K562 (cell line): ENCODE measurements at regions not wholly inside any gene's neighbourhood (a gene's known extent, or its start where the extent isn't known, plus 50 kb on each side); places are given as distances from the start of the nearest gene placed in this dataset.

Experiments
- CBFA2T2 ChIP-seq: fragments of 450-650 bp; conservative IDR thresholded peaks from 2 replicates; pipeline ENCODE4 v1.6.1; 2017; ENCODE audit warnings: mild to moderate bottlenecking
- CEBPG ChIP-seq, 3 experiments: fragments of 200-800 bp in 1 of 3; sonication (Bioruptor generic) in 1 of 3; sonication (generic) in 1 of 3; formaldehyde crosslinking in 1 of 3; IDR thresholded peaks in 2 of 3; conservative IDR thresholded peaks in 1 of 3; 2 replicates each; pipeline versions ENCODE4 v1.6.1 to v1.8.0; 2016 to 2022; ENCODE audit warnings: missing compliant biosample characterization in 2 of 3, missing genetic modification characterization in 2 of 3, mild to moderate bottlenecking in 1 of 3, missing genetic modification reagents in 1 of 3
- CHD4 ChIP-seq: fragments of 200-600 bp; sonication (generic); IDR thresholded peaks from 3 replicates; pipeline ENCODE4 v1.6.1; 2012; ENCODE audit warnings: low read depth, mild to moderate bottlenecking, mixed read lengths, low read length, inconsistent platforms; ENCODE audit not compliant: insufficient read depth, insufficient replicate concordance, poor library complexity, severe bottlenecking
- CREM ChIP-seq: IDR thresholded peaks from 2 replicates; pipeline ENCODE4 v1.6.1; 2014; ENCODE audit warnings: antibody characterized with exemption, low read depth
- CTBP1 ChIP-seq: fragments of 450-650 bp; IDR thresholded peaks from 2 replicates; pipeline ENCODE4 v1.6.1; 2016; ENCODE audit warnings: borderline replicate concordance
- HDAC2 ChIP-seq: fragments of 450-650 bp; IDR thresholded peaks from 2 replicates; pipeline ENCODE4 v1.6.1; 2016; ENCODE audit warnings: mild to moderate bottlenecking
- HOXB6 ChIP-seq: fragments of 250-450 bp; sonication (Bioruptor Pico); IDR thresholded peaks from 2 replicates; pipeline ENCODE4 v1.5.1; 2022; ENCODE audit warnings: mild to moderate bottlenecking, borderline replicate concordance
- MAFG ChIP-seq: fragments of 450-650 bp; conservative IDR thresholded peaks from 2 replicates; pipeline ENCODE4 v1.6.1; 2016; ENCODE audit warnings: missing genetic modification characterization, missing compliant biosample characterization
- MEF2A ChIP-seq: IDR thresholded peaks from 2 replicates; pipeline ENCODE4 v1.6.1; 2011; ENCODE audit warnings: low read depth, mild to moderate bottlenecking, low read length, moderate library complexity; ENCODE audit not compliant: control insufficient read depth
- MEIS2 ChIP-seq: fragments of 450-650 bp; IDR thresholded peaks from 2 replicates; pipeline ENCODE4 v1.6.1; 2014; ENCODE audit warnings: mild to moderate bottlenecking; ENCODE audit not compliant: partially characterized antibody
- MTA1 ChIP-seq: fragments of 450-650 bp; IDR thresholded peaks from 2 replicates; pipeline ENCODE4 v1.6.1; 2017; ENCODE audit warnings: borderline replicate concordance
- PHB2 ChIP-seq: fragments of 450-650 bp; IDR thresholded peaks from 2 replicates; pipeline ENCODE4 v1.6.1; 2017; ENCODE audit warnings: low read depth
- SMARCC2 ChIP-seq: fragments of 450-650 bp; IDR thresholded peaks from 2 replicates; pipeline ENCODE4 v1.6.1; 2017; ENCODE audit warnings: antibody characterized with exemption, moderate library complexity, mild to moderate bottlenecking, low read depth
- SMARCE1 ChIP-seq: fragments of 450-650 bp; IDR thresholded peaks from 2 replicates; pipeline ENCODE4 v1.7.1; 2016; ENCODE audit warnings: mild to moderate bottlenecking
- STAT5A ChIP-seq: IDR thresholded peaks from 2 replicates; pipeline ENCODE4 v1.6.1; 2012; ENCODE audit warnings: low read length, inconsistent platforms, borderline replicate concordance
- THRAP3 ChIP-seq: fragments of 450-650 bp; IDR thresholded peaks from 2 replicates; pipeline ENCODE4 v1.6.1; 2016; ENCODE audit warnings: mild to moderate bottlenecking, inconsistent platforms, borderline replicate concordance
- ZBTB7A ChIP-seq: IDR thresholded peaks from 2 replicates; pipeline ENCODE4 v1.6.1; 2011; ENCODE audit warnings: low read depth, mild to moderate bottlenecking, low read length, moderate library complexity, borderline replicate concordance; ENCODE audit not compliant: control insufficient read depth
- TF ChIP-seq, protein P1 (sequence below): fragments of 200-800 bp; sonication (Bioruptor generic); IDR thresholded peaks from 2 replicates; pipeline ENCODE4 v1.6.1; 2017; ENCODE audit warnings: missing genetic modification characterization, missing compliant biosample characterization
- TF ChIP-seq, protein P2 (sequence below): fragments of 450-650 bp; formaldehyde crosslinking; conservative IDR thresholded peaks from 2 replicates; pipeline ENCODE4 v1.4.0; 2022; ENCODE audit warnings: mild to moderate bottlenecking, missing genetic modification characterization
- TF ChIP-seq, protein P3 (sequence below): fragments of 450-650 bp; IDR thresholded peaks from 2 replicates; pipeline ENCODE4 v1.6.1; 2016
- TF ChIP-seq, protein P4 (sequence below), 2 experiments: fragments of 450-650 bp; IDR thresholded peaks; 2 replicates each; pipeline ENCODE4 v1.6.1; 2018; ENCODE audit warnings: mild to moderate bottlenecking in 2 of 2, low read depth in 1 of 2; ENCODE audit not compliant: partially characterized antibody in 2 of 2

DNA sequence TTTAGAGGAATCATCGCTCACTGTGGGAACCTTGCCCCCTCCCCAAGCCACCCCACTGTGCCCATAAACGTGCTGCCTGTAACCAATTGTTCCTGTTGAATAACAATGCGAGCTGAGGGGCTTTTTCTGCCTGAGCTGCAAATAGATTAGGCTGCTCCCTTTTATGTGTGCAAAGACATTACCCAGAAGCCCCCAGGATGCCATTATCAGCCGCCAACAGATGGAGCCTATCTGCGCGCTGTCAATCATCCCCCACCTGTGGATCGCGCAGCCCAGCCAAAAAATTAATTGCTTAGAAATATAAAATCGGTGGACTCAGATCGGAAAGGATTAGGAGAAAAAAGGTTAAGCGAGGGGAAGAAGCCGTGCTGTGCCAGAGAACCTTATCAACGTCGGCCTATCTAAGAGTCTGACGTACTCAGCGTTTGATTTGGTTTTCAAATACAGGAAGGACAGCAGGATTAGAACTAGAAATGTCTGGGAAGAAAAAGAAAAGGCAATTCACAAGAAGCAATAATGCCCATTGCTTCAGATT, 167.3 kb upstream of the MYO3A start (continued):
- TF ChIP-seq ZBTB7A (peak; percentile 35; the same call in 1 of the 2 replicates), HDAC2 (peak; percentile 85), MEF2A (no peak), SMARCE1 (peak; percentile 88), MTA1 (0 out of 2 replicates have a peak, but pooled peaks have one; percentile 63), CEBPG (CRISPR knock-in tag; IDR thresholded peaks at IDR 0.05) (no peak), CEBPG (tag; conservative IDR thresholded peaks at IDR 0.05 in 1 of 2, IDR thresholded peaks at IDR 0.05 in 1 of 2) (peak in 1 of 2 experiments; percentile 33; a peak in 1 of 4 replicates), MEIS2 (peak; percentile 99), MAFG (tag) (no peak), CBFA2T2 (peak; percentile 87), PHB2 (peak; percentile 71; the same call in 1 of the 2 replicates), SMARCC2 (peak; percentile 84), HOXB6 (CRISPR knock-in tag) (no peak), CREM (peak; percentile 12; the same call in 1 of the 2 replicates), THRAP3 (no peak), STAT5A (peak; percentile 70; the same call in 1 of the 2 replicates), CTBP1 (peak; percentile 74; the same call in 1 of the 2 replicates), CHD4 (no peak)
- TF ChIP-seq, protein P1, sequence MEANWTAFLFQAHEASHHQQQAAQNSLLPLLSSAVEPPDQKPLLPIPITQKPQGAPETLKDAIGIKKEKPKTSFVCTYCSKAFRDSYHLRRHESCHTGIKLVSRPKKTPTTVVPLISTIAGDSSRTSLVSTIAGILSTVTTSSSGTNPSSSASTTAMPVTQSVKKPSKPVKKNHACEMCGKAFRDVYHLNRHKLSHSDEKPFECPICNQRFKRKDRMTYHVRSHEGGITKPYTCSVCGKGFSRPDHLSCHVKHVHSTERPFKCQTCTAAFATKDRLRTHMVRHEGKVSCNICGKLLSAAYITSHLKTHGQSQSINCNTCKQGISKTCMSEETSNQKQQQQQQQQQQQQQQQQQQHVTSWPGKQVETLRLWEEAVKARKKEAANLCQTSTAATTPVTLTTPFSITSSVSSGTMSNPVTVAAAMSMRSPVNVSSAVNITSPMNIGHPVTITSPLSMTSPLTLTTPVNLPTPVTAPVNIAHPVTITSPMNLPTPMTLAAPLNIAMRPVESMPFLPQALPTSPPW (CRISPR knock-in tag) = peak; percentile 41; the same call in 1 of the 2 replicates
- TF ChIP-seq, protein P2, sequence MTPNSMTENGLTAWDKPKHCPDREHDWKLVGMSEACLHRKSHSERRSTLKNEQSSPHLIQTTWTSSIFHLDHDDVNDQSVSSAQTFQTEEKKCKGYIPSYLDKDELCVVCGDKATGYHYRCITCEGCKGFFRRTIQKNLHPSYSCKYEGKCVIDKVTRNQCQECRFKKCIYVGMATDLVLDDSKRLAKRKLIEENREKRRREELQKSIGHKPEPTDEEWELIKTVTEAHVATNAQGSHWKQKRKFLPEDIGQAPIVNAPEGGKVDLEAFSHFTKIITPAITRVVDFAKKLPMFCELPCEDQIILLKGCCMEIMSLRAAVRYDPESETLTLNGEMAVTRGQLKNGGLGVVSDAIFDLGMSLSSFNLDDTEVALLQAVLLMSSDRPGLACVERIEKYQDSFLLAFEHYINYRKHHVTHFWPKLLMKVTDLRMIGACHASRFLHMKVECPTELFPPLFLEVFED (CRISPR knock-in tag) = no peak
- TF ChIP-seq, protein P3, sequence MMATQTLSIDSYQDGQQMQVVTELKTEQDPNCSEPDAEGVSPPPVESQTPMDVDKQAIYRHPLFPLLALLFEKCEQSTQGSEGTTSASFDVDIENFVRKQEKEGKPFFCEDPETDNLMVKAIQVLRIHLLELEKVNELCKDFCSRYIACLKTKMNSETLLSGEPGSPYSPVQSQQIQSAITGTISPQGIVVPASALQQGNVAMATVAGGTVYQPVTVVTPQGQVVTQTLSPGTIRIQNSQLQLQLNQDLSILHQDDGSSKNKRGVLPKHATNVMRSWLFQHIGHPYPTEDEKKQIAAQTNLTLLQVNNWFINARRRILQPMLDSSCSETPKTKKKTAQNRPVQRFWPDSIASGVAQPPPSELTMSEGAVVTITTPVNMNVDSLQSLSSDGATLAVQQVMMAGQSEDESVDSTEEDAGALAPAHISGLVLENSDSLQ = peak; percentile 98
- TF ChIP-seq, protein P4, sequence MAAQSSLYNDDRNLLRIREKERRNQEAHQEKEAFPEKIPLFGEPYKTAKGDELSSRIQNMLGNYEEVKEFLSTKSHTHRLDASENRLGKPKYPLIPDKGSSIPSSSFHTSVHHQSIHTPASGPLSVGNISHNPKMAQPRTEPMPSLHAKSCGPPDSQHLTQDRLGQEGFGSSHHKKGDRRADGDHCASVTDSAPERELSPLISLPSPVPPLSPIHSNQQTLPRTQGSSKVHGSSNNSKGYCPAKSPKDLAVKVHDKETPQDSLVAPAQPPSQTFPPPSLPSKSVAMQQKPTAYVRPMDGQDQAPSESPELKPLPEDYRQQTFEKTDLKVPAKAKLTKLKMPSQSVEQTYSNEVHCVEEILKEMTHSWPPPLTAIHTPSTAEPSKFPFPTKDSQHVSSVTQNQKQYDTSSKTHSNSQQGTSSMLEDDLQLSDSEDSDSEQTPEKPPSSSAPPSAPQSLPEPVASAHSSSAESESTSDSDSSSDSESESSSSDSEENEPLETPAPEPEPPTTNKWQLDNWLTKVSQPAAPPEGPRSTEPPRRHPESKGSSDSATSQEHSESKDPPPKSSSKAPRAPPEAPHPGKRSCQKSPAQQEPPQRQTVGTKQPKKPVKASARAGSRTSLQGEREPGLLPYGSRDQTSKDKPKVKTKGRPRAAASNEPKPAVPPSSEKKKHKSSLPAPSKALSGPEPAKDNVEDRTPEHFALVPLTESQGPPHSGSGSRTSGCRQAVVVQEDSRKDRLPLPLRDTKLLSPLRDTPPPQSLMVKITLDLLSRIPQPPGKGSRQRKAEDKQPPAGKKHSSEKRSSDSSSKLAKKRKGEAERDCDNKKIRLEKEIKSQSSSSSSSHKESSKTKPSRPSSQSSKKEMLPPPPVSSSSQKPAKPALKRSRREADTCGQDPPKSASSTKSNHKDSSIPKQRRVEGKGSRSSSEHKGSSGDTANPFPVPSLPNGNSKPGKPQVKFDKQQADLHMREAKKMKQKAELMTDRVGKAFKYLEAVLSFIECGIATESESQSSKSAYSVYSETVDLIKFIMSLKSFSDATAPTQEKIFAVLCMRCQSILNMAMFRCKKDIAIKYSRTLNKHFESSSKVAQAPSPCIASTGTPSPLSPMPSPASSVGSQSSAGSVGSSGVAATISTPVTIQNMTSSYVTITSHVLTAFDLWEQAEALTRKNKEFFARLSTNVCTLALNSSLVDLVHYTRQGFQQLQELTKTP (IDR thresholded peaks at IDR 0.05; ENCODE audit: low read depth in 1 of 2, partially characterized antibody in 2 of 2) = peak in 1 of 2 experiments; percentile 40
